Loucy (cell line): ENCODE measurements at regions not wholly inside any gene's neighbourhood (a gene's known extent, or its start where the extent isn't known, plus 50 kb on each side); places are given as distances from the start of the nearest gene placed in this dataset.

Source experiments
- H2AFZ ChIP-seq: fragments of 200-600 bp; sonication (generic); 2 replicates; pipeline ENCODE4 v1.6.0; 2016; ENCODE audit warnings: antibody characterized with exemption, mild to moderate bottlenecking, low read length, moderate library complexity
- H3F3A ChIP-seq: fragments of 200-600 bp; 2 replicates; pipeline ENCODE4 v1.6.0; 2016; ENCODE audit warnings: antibody characterized with exemption, low read depth, mild to moderate bottlenecking
- H3K27me3 ChIP-seq: fragments of 200-600 bp; sonication (generic); 2 replicates; pipeline ENCODE4 v1.6.1; 2014; ENCODE audit warnings: low read length, mild to moderate bottlenecking; ENCODE audit not compliant: insufficient read depth, poor library complexity, severe bottlenecking
- H3K36me3 ChIP-seq: fragments of 200-600 bp; sonication (generic); 2 replicates; pipeline ENCODE4 v1.6.1; 2016; ENCODE audit warnings: low read length; ENCODE audit not compliant: insufficient read depth
- H3K4me1 ChIP-seq: fragments of 200-600 bp; sonication (generic); 2 replicates; pipeline ENCODE4 v1.5.1; 2014; ENCODE audit warnings: low read length, mild to moderate bottlenecking; ENCODE audit not compliant: insufficient read depth, poor library complexity, severe bottlenecking
- H3K4me2 ChIP-seq: fragments of 200-600 bp; sonication (generic); 2 replicates; pipeline ENCODE4 v1.6.0; 2014; ENCODE audit warnings: antibody characterized with exemption, low read length, low read depth, mild to moderate bottlenecking; ENCODE audit not compliant: poor library complexity, severe bottlenecking
- H3K4me3 ChIP-seq: fragments of 200-600 bp; sonication (generic); 2 replicates; pipeline ENCODE4 v1.5.1; 2014; ENCODE audit warnings: low read length, mild to moderate bottlenecking, mixed read lengths; ENCODE audit not compliant: poor library complexity, severe bottlenecking
- H3K79me2 ChIP-seq: fragments of 200-600 bp; sonication (generic); 2 replicates; pipeline ENCODE4 v1.6.1; 2014; ENCODE audit warnings: low read length; ENCODE audit not compliant: insufficient read depth
- H3K9ac ChIP-seq: fragments of 200-600 bp; sonication (generic); 2 replicates; pipeline ENCODE4 v1.6.0; 2014; ENCODE audit warnings: mild to moderate bottlenecking, low read depth, low read length, moderate library complexity; ENCODE audit not compliant: poor library complexity, severe bottlenecking
- H3K9me2 ChIP-seq: fragments of 200-600 bp; sonication (generic); replicated peaks from 2 replicates; pipeline ENCODE4 v1.6.1; 2016; ENCODE audit warnings: low read depth, low read length, mixed read lengths
- H3K9me3 ChIP-seq: fragments of 200-600 bp; sonication (generic); 2 replicates; pipeline ENCODE4 v1.6.1; 2014; ENCODE audit warnings: mild to moderate bottlenecking, antibody characterized with exemption, low read length, low read depth; ENCODE audit not compliant: insufficient read depth
- H4K20me1 ChIP-seq: fragments of 200-600 bp; sonication (generic); 2 replicates; pipeline ENCODE4 v1.6.0; 2014; ENCODE audit warnings: antibody characterized with exemption, low read length, mild to moderate bottlenecking; ENCODE audit not compliant: insufficient read depth, poor library complexity, severe bottlenecking
- CTCF ChIP-seq: fragments of 200-600 bp; sonication (generic); conservative IDR thresholded peaks from 2 replicates; pipeline ENCODE4 v1.5.1; 2014; ENCODE audit warnings: mild to moderate bottlenecking, antibody characterized with exemption, low read length
- EZH2phosphoT487 ChIP-seq: fragments of 200-600 bp; IDR thresholded peaks from 2 replicates; pipeline ENCODE4 v1.6.1; 2018; ENCODE audit warnings: antibody characterized with exemption, mild to moderate bottlenecking, moderate library complexity, borderline replicate concordance

GRCh38 chr11:43130616-43131015 is 181.2 kb upstream of the API5 start:
- no peaks in the 10 kb centered on the region for H3K27me3 ChIP-seq
- H3F3A ChIP-seq = no peaks in the 10 kb centered on the region
- H3K4me3 ChIP-seq = no peak overlapping the region
- H3K4me1 ChIP-seq = no peaks in the 10 kb centered on the region
- no peaks in the 10 kb centered on the region for H3K9me2 ChIP-seq
- H3K36me3 ChIP-seq = no peaks in the 10 kb centered on the region
- H3K9me3 ChIP-seq = no peaks in the 10 kb centered on the region
- TF ChIP-seq CTCF (no peak), EZH2phosphoT487 (no peak)
- H2AFZ ChIP-seq = no peak overlapping the region
- H4K20me1 ChIP-seq = no peaks in the 10 kb centered on the region
- no peaks in the 10 kb centered on the region for H3K79me2 ChIP-seq
- H3K4me2 ChIP-seq = no peak overlapping the region
- no peak overlapping the region for H3K9ac ChIP-seq

- H4K20me1 ChIP-seq = no peaks in the 10 kb centered on the region
- no peaks in the 10 kb centered on the region for H3K27me3 ChIP-seq
- no peaks in the 10 kb centered on the region for H3K9me3 ChIP-seq
- no peaks in the 10 kb centered on the region for H3K9me2 ChIP-seq
- no peak overlapping the region for H3K4me2 ChIP-seq
- H3K4me3 ChIP-seq = no peak overlapping the region
- no peaks in the 10 kb centered on the region for H3F3A ChIP-seq
- no peaks in the 10 kb centered on the region for H3K79me2 ChIP-seq
- H2AFZ ChIP-seq = no peak overlapping the region
- H3K4me1 ChIP-seq = no peaks in the 10 kb centered on the region
- H3K9ac ChIP-seq = no peak overlapping the region
- TF ChIP-seq EZH2phosphoT487 = no peak
- no peak for TF ChIP-seq CTCF
- H3K36me3 ChIP-seq = no peaks in the 10 kb centered on the region
These were observed 175.7 kb upstream of the API5 start for GRCh38 chr11:43135966-43136534.

- H3K4me1 ChIP-seq = no peaks in the 10 kb centered on the region
- H2AFZ ChIP-seq = no peak overlapping the region
- H3F3A ChIP-seq = no peaks in the 10 kb centered on the region
- no peak overlapping the region for H3K4me3 ChIP-seq
- no peak overlapping the region for H3K4me2 ChIP-seq
- no peak overlapping the region for H3K9ac ChIP-seq
- H4K20me1 ChIP-seq = no peaks in the 10 kb centered on the region
- H3K9me3 ChIP-seq = no peaks in the 10 kb centered on the region
- H3K79me2 ChIP-seq = no peaks in the 10 kb centered on the region
- H3K9me2 ChIP-seq = no peaks in the 10 kb centered on the region
- H3K27me3 ChIP-seq = no peaks in the 10 kb centered on the region
- H3K36me3 ChIP-seq = no peaks in the 10 kb centered on the region
- TF ChIP-seq CTCF (no peak), EZH2phosphoT487 (no peak)
These were observed 173.1 kb upstream of the API5 start for GRCh38 chr11:43138621-43139140.
